Astrocyte (in vitro differentiated cells and primary cell): ENCODE measurements at regions not wholly inside any gene's neighbourhood (a gene's known extent, or its start where the extent isn't known, plus 50 kb on each side); places are given as distances from the start of the nearest gene placed in this dataset.
"Not testable (repeated sequence)": the region's sequence is repeated elsewhere in the genome, so short reads cannot be mapped to it uniquely, and the experiment has no call there.

ENCODE experiments used
- EZH2 ChIP-seq: IDR thresholded peaks from 2 replicates; pipeline ENCODE4 v1.6.1; 2012; ENCODE audit warnings: mild to moderate bottlenecking, low read length, inconsistent platforms; ENCODE audit not compliant: insufficient read depth
- TF ChIP-seq, protein P1 (sequence below): IDR thresholded peaks from 2 replicates; pipeline ENCODE4 v1.5.1; 2011; ENCODE audit warnings: low read depth, mild to moderate bottlenecking, inconsistent platforms, low read length, moderate library complexity; ENCODE audit not compliant: insufficient read depth

GRCh38 chr2:75374414-75374957 lies 175.2 kb upstream of the TACR1 start:
- not testable (repeated sequence) for TF ChIP-seq EZH2
- TF ChIP-seq, protein P1, sequence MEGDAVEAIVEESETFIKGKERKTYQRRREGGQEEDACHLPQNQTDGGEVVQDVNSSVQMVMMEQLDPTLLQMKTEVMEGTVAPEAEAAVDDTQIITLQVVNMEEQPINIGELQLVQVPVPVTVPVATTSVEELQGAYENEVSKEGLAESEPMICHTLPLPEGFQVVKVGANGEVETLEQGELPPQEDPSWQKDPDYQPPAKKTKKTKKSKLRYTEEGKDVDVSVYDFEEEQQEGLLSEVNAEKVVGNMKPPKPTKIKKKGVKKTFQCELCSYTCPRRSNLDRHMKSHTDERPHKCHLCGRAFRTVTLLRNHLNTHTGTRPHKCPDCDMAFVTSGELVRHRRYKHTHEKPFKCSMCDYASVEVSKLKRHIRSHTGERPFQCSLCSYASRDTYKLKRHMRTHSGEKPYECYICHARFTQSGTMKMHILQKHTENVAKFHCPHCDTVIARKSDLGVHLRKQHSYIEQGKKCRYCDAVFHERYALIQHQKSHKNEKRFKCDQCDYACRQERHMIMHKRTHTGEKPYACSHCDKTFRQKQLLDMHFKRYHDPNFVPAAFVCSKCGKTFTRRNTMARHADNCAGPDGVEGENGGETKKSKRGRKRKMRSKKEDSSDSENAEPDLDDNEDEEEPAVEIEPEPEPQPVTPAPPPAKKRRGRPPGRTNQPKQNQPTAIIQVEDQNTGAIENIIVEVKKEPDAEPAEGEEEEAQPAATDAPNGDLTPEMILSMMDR: not testable (repeated sequence)
